ENCODE measurements at regions not wholly inside any gene's neighbourhood (a gene's known extent, or its start where the extent isn't known, plus 50 kb on each side); places are given as distances from the start of the nearest gene placed in this dataset.

DNA sequence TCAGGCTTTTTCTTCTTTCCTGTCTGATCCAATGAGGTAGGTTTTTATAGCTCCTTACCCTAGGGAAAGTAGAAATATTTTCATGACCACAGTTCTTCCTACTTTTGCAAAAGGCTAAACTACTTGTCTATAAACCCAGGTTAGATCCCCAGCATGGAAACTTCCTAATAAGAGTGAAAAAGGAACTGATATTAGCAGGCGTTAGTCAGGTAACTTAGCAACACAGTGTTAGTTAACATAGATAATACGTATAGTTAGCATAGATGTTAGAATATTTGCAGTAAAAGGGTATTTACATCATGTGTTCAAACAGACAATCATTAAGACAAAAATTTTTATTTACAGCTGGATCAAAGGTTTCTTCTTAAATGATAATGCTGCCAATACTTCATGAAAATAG, 162.9 kb upstream of the DAB2 start:
- TF ChIP-seq, protein P1, sequence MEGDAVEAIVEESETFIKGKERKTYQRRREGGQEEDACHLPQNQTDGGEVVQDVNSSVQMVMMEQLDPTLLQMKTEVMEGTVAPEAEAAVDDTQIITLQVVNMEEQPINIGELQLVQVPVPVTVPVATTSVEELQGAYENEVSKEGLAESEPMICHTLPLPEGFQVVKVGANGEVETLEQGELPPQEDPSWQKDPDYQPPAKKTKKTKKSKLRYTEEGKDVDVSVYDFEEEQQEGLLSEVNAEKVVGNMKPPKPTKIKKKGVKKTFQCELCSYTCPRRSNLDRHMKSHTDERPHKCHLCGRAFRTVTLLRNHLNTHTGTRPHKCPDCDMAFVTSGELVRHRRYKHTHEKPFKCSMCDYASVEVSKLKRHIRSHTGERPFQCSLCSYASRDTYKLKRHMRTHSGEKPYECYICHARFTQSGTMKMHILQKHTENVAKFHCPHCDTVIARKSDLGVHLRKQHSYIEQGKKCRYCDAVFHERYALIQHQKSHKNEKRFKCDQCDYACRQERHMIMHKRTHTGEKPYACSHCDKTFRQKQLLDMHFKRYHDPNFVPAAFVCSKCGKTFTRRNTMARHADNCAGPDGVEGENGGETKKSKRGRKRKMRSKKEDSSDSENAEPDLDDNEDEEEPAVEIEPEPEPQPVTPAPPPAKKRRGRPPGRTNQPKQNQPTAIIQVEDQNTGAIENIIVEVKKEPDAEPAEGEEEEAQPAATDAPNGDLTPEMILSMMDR (conservative IDR thresholded peaks at IDR 0.05; ENCODE audit: low read depth, low read length), result no peak
- TF ChIP-seq EZH2phosphoT487 (IDR thresholded peaks at IDR 0.05; ENCODE audit: borderline replicate concordance, low read length), result no peak
